ENCODE measurements at regions not wholly inside any gene's neighbourhood (a gene's known extent, or its start where the extent isn't known, plus 50 kb on each side); places are given as distances from the start of the nearest gene placed in this dataset.

DNA sequence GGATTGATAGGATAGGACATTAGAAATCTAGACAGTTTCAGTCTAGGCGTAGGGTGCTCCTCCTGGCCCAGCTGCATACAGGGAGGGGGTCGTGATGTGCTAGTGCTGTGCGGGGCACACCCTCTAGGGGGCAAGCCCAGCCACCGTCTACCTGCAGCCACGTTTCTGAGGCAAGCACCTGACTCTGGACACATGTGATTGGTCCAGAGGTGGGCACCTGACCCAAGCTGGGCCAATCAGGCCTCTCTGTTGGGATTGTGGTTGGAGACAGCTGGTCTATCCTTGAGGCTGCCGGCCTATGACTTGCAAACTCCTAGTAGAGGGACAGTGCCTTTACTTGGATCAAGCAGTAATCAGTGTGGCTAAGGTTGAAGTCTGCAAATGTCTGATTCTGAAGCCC, 317.1 kb downstream of the BMP7 start:
- TF ChIP-seq CTCF (IDR thresholded peaks at IDR 0.05; ENCODE audit: borderline replicate concordance, extremely low read depth, insufficient read depth), result no peak
- intact Hi-C loops (cut with DNase I), result no loop called here
- Histone ChIP-seq H3K4me1 (ENCODE audit: control insufficient read depth in 2 of 3, insufficient read depth in 2 of 3, low read depth in 1 of 3, low read length in 3 of 3) (no peaks in the 10 kb centered on the region), H3K27ac (ENCODE audit: low read depth in 2 of 2, low read length in 2 of 2) (no peak overlapping the region), H3K9me3 (ENCODE audit: control insufficient read depth in 2 of 3, insufficient read depth in 1 of 3, low read length in 3 of 3) (no peaks in the 10 kb centered on the region), H3K9ac (ENCODE audit: low read length in 3 of 3) (no peak overlapping the region), H3K27me3 (ENCODE audit: control insufficient read depth, insufficient read depth, low read length) (no peaks in the 10 kb centered on the region), H3K4me3 (ENCODE audit: low read length in 3 of 3) (no peak overlapping the region), H3K36me3 (ENCODE audit: control insufficient read depth in 2 of 3, insufficient read depth in 3 of 3, low read length in 3 of 3) (no peaks in the 10 kb centered on the region)
- no peak for DNase-seq
- no peak for FAIRE-seq

DNA sequence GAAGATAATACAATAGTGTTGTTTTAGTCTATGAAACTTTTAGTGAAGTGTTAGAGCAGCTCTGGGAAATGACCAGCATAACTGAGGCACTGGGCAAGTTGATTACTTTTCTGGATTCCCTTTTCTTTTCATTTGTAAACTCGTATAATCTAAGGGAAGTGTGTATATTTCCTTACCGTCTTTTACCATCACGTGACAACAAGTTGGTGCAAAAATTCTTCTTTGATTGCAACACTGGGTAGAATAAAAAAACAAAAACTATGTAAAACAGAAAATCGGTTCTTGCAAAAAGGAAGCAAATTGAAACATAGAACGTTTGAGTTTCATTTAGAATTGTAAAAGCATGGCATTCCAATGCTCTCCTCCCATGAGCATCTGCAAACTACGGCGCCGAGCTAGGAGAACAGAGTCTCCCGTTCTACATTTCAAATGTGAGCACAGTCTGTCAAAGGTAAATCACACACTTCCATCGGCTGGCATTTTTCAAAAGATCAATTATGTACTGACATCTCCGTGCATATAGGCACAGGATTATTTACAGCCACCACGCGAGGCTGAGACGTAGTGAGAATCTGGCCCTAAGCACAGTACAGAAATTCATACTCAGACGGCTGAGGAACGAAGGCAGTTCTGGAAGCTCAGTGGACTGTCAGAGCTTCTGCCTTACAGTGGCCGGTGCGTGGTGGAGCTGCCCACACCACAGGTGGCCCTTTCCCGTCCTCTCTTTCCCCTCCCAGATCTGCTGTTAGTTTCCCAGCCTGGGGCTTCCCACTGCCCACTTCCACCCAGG, 314.0 kb downstream of the BMP7 start:
- FAIRE-seq (no peak), DNase-seq (no peak)
- no peaks in the 10 kb centered on the region for H3K36me3 ChIP-seq (ENCODE audit: control insufficient read depth in 2 of 3, insufficient read depth in 3 of 3, low read length in 3 of 3)
- H3K4me1 ChIP-seq (ENCODE audit: control insufficient read depth in 2 of 3, insufficient read depth in 2 of 3, low read depth in 1 of 3, low read length in 3 of 3), result peaks cover 0 to 3% (median 0%) of the 10 kb centered on the region in 3 donors
- intact Hi-C loops (cut with DNase I), result no loop called here
- no peaks in the 10 kb centered on the region for H3K27me3 ChIP-seq (ENCODE audit: control insufficient read depth, insufficient read depth, low read length)
- H3K9ac ChIP-seq (ENCODE audit: low read length in 3 of 3), result no peak overlapping the region
- H3K9me3 ChIP-seq (ENCODE audit: control insufficient read depth in 2 of 3, insufficient read depth in 1 of 3, low read length in 3 of 3), result no peaks in the 10 kb centered on the region
- TF ChIP-seq CTCF (IDR thresholded peaks at IDR 0.05; ENCODE audit: borderline replicate concordance, extremely low read depth, insufficient read depth), result no peak
- H3K27ac ChIP-seq (ENCODE audit: low read depth in 2 of 2, low read length in 2 of 2), result no peak overlapping the region
- H3K4me3 ChIP-seq (ENCODE audit: low read length in 3 of 3), result no peak overlapping the region

- intact Hi-C loops (cut with DNase I), result no loop called here
- no peak overlapping the region for H3K9ac ChIP-seq (ENCODE audit: low read length in 3 of 3)
- FAIRE-seq, result no peak
- no peak overlapping the region for H3K27ac ChIP-seq (ENCODE audit: low read depth in 2 of 2, low read length in 2 of 2)
- H3K27me3 ChIP-seq (ENCODE audit: control insufficient read depth, insufficient read depth, low read length), result no peaks in the 10 kb centered on the region
- H3K36me3 ChIP-seq (ENCODE audit: control insufficient read depth in 2 of 3, insufficient read depth in 3 of 3, low read length in 3 of 3), result no peaks in the 10 kb centered on the region
- no peaks in the 10 kb centered on the region for H3K9me3 ChIP-seq (ENCODE audit: control insufficient read depth in 2 of 3, insufficient read depth in 1 of 3, low read length in 3 of 3)
- H3K4me1 ChIP-seq (ENCODE audit: control insufficient read depth in 2 of 3, insufficient read depth in 2 of 3, low read depth in 1 of 3, low read length in 3 of 3), result peaks cover 0 to 3% (median 0%) of the 10 kb centered on the region in 3 donors
- no peak for DNase-seq
- no peak overlapping the region for H3K4me3 ChIP-seq (ENCODE audit: low read length in 3 of 3)
- TF ChIP-seq CTCF (IDR thresholded peaks at IDR 0.05; ENCODE audit: borderline replicate concordance, extremely low read depth, insufficient read depth), result no peak
Observed at GRCh38 chr20:56953048-56953586, 313.3 kb downstream of the BMP7 start.

Measured in kidney (tissue), 13 donors.